CD4-positive, alpha-beta T cell (primary cell): ENCODE measurements at regions not wholly inside any gene's neighbourhood (a gene's known extent, or its start where the extent isn't known, plus 50 kb on each side); places are given as distances from the start of the nearest gene placed in this dataset.

Experiments used
- ATAC-seq: fragments of 200-7000 bp; cut with Tn5 transposase; one replicate; pipeline ENCODE4 v1.10.0; 2022; ENCODE audit warnings: mild to moderate bottlenecking; ENCODE audit not compliant: poor library complexity
- CTCF ChIA-PET: fragments of 350-600 bp; sonication (Branson Sonifier 250); formaldehyde crosslinking; loops from one replicate; lab custom pipeline; 2021; ENCODE audit warnings: antibody characterized with exemption, inconsistent platforms; lab: Charles Lee
- POLR2A ChIA-PET: fragments of 350-600 bp; sonication (Branson Sonifier 250); formaldehyde crosslinking; loops from one replicate; lab custom pipeline; 2021; ENCODE audit warnings: antibody characterized with exemption, inconsistent platforms; lab: Charles Lee
- DNase-seq, 14 experiments: peaks; one replicate each; pipeline ENCODE4 v3.0.0-alpha.2; 2013 to 2020; ENCODE audit warnings: mixed read lengths in 2 of 14
- H3K27ac ChIP-seq, 2 donors: one replicate each; pipeline versions ENCODE4 v1.5.1 to v1.7.0; 2013; ENCODE audit warnings: low read length in 2 of 2, low read depth in 1 of 2, mild to moderate bottlenecking in 1 of 2
- H3K27me3 ChIP-seq, 2 experiments: 1 replicate in 1 of 2; 2 replicates in 1 of 2; pipeline versions ENCODE4 v1.6.1 to v1.7.0; 2013; ENCODE audit warnings: low read length in 2 of 2, control low read depth in 1 of 2, mild to moderate bottlenecking in 1 of 2, moderate library complexity in 1 of 2; ENCODE audit not compliant: insufficient read depth in 2 of 2, control insufficient read depth in 1 of 2
- H3K36me3 ChIP-seq: one replicate; pipeline ENCODE4 v1.6.1; 2013; ENCODE audit warnings: low read length, control low read depth; ENCODE audit not compliant: insufficient read depth
- H3K4me1 ChIP-seq: one replicate; pipeline ENCODE4 v1.6.1; 2013; ENCODE audit warnings: low read length, control low read depth; ENCODE audit not compliant: insufficient read depth
- H3K4me3 ChIP-seq: one replicate; pipeline ENCODE4 v1.5.1; 2013; ENCODE audit warnings: mild to moderate bottlenecking, low read length, moderate library complexity
- H3K9me3 ChIP-seq, 2 experiments: 1 replicate in 1 of 2; 2 replicates in 1 of 2; pipeline versions ENCODE4 v1.6.1 to v1.7.0; 2013; ENCODE audit warnings: low read length in 2 of 2, mild to moderate bottlenecking in 2 of 2, control low read depth in 1 of 2, moderate library complexity in 1 of 2; ENCODE audit not compliant: control insufficient read depth in 1 of 2, insufficient read depth in 1 of 2
- H3K27ac Mint-ChIP-seq: one replicate; pipeline ENCODE4 v1.8.0; 2020; ENCODE audit warnings: mixed read lengths
- H3K27me3 Mint-ChIP-seq: one replicate; pipeline ENCODE4 v1.8.0; 2021; ENCODE audit warnings: mixed read lengths
- H3K36me3 Mint-ChIP-seq: one replicate; pipeline ENCODE4 v1.8.0; 2021; ENCODE audit warnings: low read depth, mixed read lengths
- H3K4me1 Mint-ChIP-seq: one replicate; pipeline ENCODE4 v1.8.0; 2021; ENCODE audit warnings: low read depth, mixed read lengths
- H3K4me3 Mint-ChIP-seq: one replicate; pipeline ENCODE4 v1.8.0; 2020; ENCODE audit warnings: mild to moderate bottlenecking, mixed read lengths
- H3K9me3 Mint-ChIP-seq: one replicate; pipeline ENCODE4 v1.8.0; 2020; ENCODE audit warnings: mixed read lengths
- intact Hi-C, 2 experiments: fragments of 100-400 bp; cut with DNase I in 1 of 2; cut with micrococcal nuclease in 1 of 2; formaldehyde crosslinking; loops; one replicate each; pipeline versions ENCODE4 v1.15.1 to v1.9.0; 2023 to 2025; cut with DNase I, micrococcal nuclease
- TF ChIP-seq, protein P1 (sequence below): fragments of 200-600 bp; IDR thresholded peaks from one replicate; pipeline ENCODE4 v1.8.0; 2022; ENCODE audit warnings: antibody characterized with exemption, mild to moderate bottlenecking

GRCh38 chr1:217188280-217189237 lies 442.3 kb downstream of the GPATCH2 start:
- Histone ChIP-seq H3K27ac (no peak overlapping the region), H3K4me1 (no peaks in the 10 kb centered on the region), H3K9me3 (peaks cover 0 to 4% of the 10 kb centered on the region in 2 experiments), H3K4me3 (no peak overlapping the region), H3K36me3 (no peaks in the 10 kb centered on the region), H3K27me3 (no peaks in the 10 kb centered on the region)
- Mint-ChIP-seq H3K4me1 (no peaks in the 10 kb centered on the region), H3K4me3 (no peak overlapping the region), H3K9me3 (peaks cover 13% of the 10 kb centered on the region), H3K36me3 (no peaks in the 10 kb centered on the region), H3K27me3 (no peaks in the 10 kb centered on the region), H3K27ac (no peak overlapping the region)
- POLR2A ChIA-PET: no interaction called here
- CTCF ChIA-PET: no interaction called here
- intact Hi-C loops: no loop called here
- no peak for ATAC-seq
- TF ChIP-seq, protein P1, sequence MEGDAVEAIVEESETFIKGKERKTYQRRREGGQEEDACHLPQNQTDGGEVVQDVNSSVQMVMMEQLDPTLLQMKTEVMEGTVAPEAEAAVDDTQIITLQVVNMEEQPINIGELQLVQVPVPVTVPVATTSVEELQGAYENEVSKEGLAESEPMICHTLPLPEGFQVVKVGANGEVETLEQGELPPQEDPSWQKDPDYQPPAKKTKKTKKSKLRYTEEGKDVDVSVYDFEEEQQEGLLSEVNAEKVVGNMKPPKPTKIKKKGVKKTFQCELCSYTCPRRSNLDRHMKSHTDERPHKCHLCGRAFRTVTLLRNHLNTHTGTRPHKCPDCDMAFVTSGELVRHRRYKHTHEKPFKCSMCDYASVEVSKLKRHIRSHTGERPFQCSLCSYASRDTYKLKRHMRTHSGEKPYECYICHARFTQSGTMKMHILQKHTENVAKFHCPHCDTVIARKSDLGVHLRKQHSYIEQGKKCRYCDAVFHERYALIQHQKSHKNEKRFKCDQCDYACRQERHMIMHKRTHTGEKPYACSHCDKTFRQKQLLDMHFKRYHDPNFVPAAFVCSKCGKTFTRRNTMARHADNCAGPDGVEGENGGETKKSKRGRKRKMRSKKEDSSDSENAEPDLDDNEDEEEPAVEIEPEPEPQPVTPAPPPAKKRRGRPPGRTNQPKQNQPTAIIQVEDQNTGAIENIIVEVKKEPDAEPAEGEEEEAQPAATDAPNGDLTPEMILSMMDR: no peak
- DNase-seq: no peak

DNA sequence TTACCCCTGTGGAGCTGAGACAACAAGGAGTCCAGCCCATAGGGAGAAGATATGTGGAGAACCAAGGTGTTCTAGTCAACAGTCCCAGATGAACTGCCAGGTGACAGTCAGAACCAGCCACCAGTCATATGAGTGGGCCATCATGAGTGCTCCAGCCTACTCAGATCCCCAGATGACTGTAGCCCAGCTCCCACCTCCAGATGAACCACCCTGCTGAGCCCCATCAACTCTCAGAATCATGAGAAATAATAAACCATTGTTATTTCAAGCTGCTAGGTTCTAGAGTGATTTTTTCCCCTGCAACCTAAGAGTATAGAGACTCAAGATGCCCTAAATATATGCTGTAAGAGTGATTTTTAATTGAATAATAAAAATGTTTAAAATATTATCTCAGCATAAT lies 444.2 kb downstream of the GPATCH2 start:
- intact Hi-C loops: no loop called here
- ATAC-seq: no peak
- TF ChIP-seq, protein P1: no peak

GRCh38 chr1:217184854-217185253 lies 446.0 kb downstream of the GPATCH2 start:
- Mint-ChIP-seq H3K27ac (no peak overlapping the region), H3K27me3 (no peaks in the 10 kb centered on the region), H3K9me3 (peaks cover 11% of the 10 kb centered on the region), H3K36me3 (no peaks in the 10 kb centered on the region), H3K4me3 (no peak overlapping the region), H3K4me1 (no peaks in the 10 kb centered on the region)
- ChIA-PET POLR2A (no interaction called here), CTCF (no interaction called here)
- Histone ChIP-seq H3K27ac (no peak overlapping the region), H3K4me1 (no peaks in the 10 kb centered on the region), H3K27me3 (no peaks in the 10 kb centered on the region), H3K4me3 (no peak overlapping the region), H3K9me3 (peaks cover 0 to 4% of the 10 kb centered on the region in 2 experiments), H3K36me3 (no peaks in the 10 kb centered on the region)
- intact Hi-C loops: no loop called here
- DNase-seq (no peak), ATAC-seq (no peak)
- TF ChIP-seq, protein P1: no peak

More for the DNA sequence above, 444.2 kb downstream of the GPATCH2 start:
- H3K4me3 ChIP-seq: no peak overlapping the region
- H3K36me3 ChIP-seq: no peaks in the 10 kb centered on the region
- ChIA-PET CTCF (no interaction called here), POLR2A (no interaction called here)
- H3K9me3 ChIP-seq: peaks cover 0 to 4% of the 10 kb centered on the region in 2 experiments
- no peak overlapping the region for H3K27ac Mint-ChIP-seq
- H3K4me1 ChIP-seq: no peaks in the 10 kb centered on the region
- H3K36me3 Mint-ChIP-seq: no peaks in the 10 kb centered on the region
- H3K4me1 Mint-ChIP-seq: no peaks in the 10 kb centered on the region
- no peaks in the 10 kb centered on the region for H3K27me3 Mint-ChIP-seq
- DNase-seq: no peak
- H3K27me3 ChIP-seq: no peaks in the 10 kb centered on the region
- H3K27ac ChIP-seq: no peak overlapping the region
- H3K9me3 Mint-ChIP-seq: peaks cover 15% of the 10 kb centered on the region
- no peak overlapping the region for H3K4me3 Mint-ChIP-seq
